NCI-H226 (cell line): ENCODE measurements at regions not wholly inside any gene's neighbourhood (a gene's known extent, or its start where the extent isn't known, plus 50 kb on each side); places are given as distances from the start of the nearest gene placed in this dataset.

Experiments
- DNase-seq: peaks from one replicate; pipeline ENCODE4 v3.0.0-alpha.2; 2015

DNA sequence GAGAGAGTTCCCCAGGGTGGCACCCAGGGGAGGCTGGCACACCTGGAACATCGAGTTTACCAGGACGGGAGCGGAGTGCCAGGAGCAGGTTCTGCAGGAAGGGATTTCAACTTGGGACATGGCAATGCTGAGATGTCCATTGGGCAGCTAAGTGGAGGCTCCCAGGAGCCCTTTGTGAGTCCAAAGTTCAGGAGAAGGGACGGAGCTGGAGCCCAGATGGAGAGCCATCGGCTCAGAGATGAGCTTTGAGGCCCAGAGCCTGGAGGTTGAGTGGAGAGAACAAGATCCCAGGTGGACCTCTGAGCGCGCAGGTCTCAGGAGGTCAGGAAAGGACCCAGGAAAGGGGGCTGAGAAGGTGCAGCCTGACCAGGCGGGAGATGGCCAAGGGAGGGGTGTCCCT is 67.5 kb upstream of the AFDN start:
- DNase-seq: no peak

DNA sequence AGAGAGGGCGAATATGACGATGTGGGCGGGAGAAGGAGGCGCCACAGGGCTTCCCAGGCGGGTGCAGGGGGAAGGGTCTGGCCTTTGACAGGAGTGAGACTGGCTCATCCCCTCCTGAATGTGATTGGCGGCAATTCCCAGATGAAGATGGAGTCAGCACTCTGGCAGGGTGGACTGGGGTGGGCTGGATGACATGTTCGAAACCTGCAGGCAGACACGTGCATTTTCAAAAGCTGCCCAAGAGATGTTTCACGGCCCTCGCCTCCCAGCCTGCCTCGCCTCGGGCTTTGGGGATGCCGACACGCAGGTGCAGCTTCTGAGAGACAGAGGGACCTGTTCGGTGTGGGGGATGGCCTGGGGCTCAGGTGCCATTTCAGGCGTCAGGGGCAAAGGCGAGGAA is 66.8 kb upstream of the AFDN start:
- no peak for DNase-seq

DNA sequence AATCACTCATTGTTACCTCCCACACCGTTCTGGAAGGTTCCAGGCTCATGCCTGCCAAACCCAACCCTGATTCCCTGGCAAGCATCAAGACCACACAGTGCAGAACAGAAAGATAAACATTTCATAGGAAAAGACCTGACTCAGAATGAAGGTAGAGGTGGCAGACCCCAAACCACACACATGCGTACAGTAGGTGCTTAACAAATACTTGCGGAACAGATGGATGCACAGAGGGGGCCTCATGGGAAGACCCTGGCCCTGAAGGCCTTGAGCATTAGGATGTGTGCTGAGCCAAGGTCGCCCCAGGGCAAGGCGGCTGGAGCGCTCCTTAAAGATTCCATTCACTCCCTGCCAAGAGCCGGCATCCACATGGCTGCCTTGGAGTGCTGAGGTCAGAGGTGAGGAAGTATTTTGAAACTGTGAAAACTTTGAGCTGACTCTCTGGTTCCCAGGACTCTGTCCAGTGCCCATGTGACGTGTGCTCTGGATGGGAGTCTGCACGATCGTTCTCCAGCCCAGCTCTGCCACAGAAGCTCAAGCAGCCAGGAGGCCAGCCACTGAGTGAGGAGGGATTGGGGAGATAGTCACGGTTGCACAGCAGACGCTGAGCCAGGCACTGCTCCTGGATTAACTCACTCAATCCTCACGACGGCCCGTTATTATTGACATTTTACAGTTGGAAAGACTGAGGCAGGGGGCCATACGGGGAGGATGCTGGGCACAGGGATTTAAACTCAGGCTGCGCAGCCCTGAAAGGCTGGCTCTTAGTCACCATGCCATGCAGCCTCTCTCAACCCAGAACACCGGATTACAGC is 65.5 kb upstream of the AFDN start:
- DNase-seq: peak; percentile 83

- DNase-seq: no peak
These were observed 64.9 kb upstream of the AFDN start for GRCh38 chr6:167761794-167762258.

DNA sequence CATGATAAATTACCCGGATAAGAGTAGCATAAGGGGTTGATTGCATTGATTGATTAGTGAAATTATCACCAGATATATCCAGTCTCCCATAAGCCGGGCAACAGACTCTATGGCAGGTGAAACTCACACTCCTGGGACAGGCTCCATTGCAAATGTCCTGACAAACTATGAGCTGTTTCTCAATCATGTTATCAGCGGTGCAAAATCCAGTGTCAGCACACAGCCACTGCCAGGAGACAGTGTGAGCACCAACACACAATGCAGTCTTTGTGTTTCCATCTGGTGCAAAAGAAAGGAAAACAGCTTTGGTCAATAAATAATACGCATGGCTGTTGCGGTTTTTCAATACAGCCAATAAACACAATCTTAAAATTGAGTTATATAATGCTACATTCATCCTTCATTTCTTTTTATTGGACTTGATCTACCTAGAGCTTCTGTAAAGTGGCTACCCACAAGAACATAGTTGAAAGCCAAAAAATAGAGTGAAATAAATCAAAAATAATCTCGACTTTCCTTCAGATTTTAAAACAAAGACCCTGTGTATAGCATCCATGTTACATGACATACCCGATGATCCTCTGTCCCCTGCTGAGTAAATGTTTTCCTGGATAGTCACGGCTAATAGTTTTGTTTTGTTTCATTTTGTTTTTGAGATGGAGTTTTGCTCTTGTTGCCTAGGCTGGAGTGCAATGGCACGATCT is 64.3 kb upstream of the AFDN start:
- no peak for DNase-seq

DNA sequence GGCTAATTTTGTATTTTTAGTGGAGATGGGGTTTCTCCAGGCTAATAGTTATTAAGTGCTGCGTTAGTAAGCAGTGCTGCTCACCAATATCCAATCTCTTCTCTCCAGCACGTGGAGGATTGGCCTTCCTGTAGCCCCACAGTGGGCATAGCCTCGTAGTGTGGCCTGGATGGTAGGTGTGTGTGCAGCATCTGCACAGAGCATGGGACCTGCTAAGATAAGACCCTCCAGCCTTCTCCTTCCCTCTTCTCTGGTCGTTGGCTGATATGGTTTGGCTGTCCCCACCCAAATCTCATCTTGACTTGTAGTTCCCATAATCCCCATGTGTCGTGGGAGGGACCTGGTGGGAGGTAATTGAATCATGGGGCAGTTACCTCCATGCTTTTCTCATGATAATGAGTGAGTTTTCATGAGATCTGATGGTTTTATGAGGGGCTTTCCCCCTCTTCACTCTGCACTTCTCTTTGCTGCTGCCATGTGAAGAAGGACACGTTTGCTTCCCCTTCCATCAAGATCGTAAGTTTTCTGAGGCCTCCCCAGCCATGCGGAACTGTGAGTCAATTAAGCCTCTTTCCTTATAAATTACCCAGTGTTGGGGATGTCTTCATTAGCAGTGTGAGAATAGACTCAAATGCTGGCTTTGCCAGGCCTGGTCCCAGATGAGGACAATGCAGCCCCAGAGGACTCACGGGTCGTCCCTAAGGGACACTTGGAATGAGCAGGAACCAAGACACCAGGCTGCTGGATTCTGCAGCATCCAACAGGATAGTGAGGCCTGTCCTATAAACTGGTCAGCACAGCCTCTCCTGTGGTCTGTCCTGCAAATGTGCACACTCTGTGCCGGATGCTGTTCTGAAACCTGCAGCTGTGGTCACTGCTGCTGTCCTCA is 63.4 kb upstream of the AFDN start:
- DNase-seq: no peak

- no peak for DNase-seq
These were observed 62.5 kb upstream of the AFDN start for GRCh38 chr6:167764215-167764614.

GRCh38 chr6:167764713-167765479 is 61.8 kb upstream of the AFDN start:
- DNase-seq: no peak

DNA sequence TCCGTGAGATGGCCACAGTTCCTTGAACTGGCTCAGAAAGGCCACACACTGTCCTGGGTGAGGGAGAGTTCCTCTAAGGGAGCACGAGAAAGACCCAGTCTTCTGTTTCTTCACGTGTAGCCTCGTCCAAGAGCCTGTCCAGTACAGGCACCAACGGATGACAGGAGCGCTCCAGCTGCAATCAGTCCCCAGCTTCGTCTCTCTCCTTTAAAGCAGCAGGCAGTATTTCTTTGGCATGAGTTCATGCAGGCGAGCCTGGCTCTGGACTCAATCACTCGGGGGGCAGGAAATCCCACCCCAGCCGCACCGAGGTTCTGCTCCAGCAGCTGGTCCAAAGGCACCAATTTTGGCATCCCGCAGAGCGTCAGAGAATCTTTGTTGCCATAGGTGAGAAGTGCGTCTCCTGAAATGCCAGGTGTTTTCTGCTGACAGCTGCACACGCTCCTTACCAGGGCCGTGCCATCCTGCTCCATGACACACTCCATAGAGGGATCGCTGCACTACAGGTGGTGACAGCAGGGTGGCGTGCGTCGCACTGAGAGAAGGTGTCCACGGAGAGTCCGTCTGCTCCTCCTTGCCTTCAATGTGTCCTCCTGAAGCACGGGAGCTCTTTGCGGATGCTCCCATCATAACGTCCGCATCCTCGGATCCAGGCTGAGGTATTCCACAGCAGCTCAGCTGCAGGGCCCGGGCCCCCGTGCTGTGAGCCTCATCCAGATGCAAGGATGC is 59.6 kb upstream of the AFDN start:
- DNase-seq: no peak

DNA sequence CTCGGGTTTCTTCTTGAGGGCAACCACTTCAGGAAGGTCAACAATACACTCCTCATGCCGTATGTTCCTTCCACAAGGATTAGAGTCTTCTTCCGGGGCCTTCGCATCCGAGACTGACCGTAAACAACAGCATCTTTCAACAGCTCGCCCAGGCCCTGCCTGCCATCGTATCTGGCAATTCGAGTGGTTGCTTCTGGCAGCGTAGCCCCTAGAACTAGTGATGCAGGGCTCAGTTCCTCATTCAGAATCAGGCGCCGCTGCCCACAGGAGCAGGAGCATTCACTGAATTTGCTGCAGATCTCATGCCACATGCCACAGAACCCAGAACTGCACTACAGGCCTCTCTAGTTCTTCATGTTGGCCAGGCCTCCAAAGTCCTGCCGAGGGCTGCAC is 59.0 kb upstream of the AFDN start:
- no peak for DNase-seq

- no peak for DNase-seq
These were observed 58.1 kb upstream of the AFDN start for GRCh38 chr6:167768471-167769215.

DNA sequence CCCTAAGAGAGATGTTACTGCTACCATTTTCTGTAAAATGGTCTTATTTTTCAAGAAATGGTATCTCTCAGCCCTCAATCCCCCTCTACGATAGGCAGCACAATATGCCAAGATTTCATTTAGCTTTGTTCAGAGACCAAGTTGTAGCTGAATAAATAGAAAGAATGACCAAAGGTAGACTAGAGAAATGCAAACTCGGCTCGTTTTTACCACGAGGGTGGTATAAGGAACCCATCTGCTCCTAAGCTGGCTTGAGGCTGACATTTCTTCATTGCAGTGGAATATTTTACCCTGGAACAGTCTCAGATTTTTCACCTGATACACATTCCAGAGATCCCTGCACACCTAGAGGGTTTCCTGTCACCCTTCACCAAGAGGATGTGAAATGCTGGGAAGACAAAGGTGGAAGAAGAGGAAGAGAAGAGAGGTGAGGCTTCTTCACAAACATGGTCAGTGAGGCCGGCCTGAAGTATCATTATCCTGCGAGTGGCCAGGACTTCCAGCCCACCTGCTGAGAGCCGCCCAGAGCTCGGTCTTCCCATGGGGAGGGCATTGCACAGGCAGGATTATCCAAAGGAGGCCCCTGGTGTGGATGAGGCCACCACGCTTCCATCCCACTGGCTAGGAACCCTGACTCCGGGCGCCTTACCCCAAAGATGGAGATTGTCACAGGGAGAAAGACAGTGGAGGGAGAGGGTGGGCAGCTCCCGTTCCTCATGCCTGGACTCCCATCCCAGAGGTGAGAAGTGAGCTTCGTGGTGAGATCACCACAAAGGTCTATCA is 57.1 kb upstream of the AFDN start:
- no peak for DNase-seq

- DNase-seq: no peak
These were observed 56.3 kb upstream of the AFDN start for GRCh38 chr6:167770291-167770955.

DNA sequence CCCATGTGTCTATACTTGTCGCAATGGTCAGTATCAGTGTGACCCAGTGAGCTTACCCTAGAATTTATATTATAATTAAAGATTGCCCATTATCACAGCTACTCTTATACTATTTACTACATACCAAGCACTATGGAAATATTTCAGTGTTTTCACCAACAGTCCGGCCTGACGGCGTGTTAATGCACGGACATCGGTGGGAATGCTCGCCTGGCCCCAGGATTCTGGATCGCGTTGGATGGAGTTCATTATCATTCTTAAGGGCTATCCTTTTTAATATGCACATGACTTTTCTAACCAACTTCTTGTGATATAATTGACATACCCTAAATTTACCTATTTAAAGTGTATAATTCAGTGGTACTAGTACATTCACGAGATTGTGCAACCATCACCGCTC is 51.8 kb upstream of the AFDN start:
- DNase-seq: no peak

DNA sequence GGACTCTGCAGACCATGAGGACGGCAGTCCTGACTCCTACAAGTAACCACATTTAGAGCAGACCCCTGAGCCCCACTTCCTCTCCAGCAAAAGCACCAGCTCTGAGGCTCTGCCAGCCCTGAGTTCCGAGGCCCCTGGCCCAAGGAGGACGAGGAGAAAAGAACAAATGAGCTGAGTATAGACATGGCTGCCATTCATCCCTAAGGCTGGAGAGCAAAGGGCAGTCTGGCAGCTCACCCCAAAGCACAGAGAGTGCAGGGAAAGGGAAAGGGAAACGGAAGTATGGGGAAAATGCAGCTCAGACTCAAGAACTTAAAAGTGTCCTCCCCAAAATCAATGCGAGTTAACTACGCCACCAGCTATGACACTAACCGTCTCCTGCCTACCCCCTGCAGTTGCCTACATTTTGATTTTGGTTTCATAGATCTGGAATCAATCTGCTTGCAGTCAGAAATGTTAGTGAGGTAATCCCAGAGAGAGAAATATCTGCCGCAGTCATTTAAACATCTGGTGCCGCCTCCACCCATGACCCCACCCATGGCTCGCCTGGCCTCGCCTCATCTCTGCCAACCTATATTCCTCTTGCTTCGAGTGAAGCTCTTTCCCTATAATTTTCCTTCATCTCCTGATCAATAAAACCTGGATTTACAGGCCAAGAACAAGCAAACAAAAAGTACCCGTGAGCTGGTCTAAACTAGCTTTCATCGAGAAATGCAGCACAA is 49.6 kb upstream of the AFDN start:
- no peak for DNase-seq
